HL-60 (cell line): ENCODE measurements at regions not wholly inside any gene's neighbourhood (a gene's known extent, or its start where the extent isn't known, plus 50 kb on each side); places are given as distances from the start of the nearest gene placed in this dataset.

Experiments used
- CTCF ChIP-seq: IDR thresholded peaks from one replicate; pipeline ENCODE4 v1.5.1; 2011; ENCODE audit warnings: low read length, control low read depth, inconsistent platforms; ENCODE audit not compliant: insufficient read depth
- GABPA ChIP-seq: IDR thresholded peaks from 2 replicates; pipeline ENCODE4 v1.6.1; 2012; ENCODE audit warnings: low read depth
- POLR2AphosphoS5 ChIP-seq: IDR thresholded peaks from 2 replicates; pipeline ENCODE4 v1.6.1; 2012; ENCODE audit warnings: low read depth
- REST ChIP-seq: IDR thresholded peaks from 2 replicates; pipeline ENCODE4 v1.6.1; 2012; ENCODE audit warnings: low read depth; ENCODE audit not compliant: insufficient replicate concordance
- SPI1 ChIP-seq: IDR thresholded peaks from 2 replicates; pipeline ENCODE4 v1.6.1; 2012; ENCODE audit warnings: low read depth, mild to moderate bottlenecking, borderline replicate concordance

GRCh38 chr1:36729289-36729688 is 246.6 kb upstream of the CSF3R start:
- no peak for TF ChIP-seq POLR2AphosphoS5
- TF ChIP-seq CTCF, result no peak
- TF ChIP-seq REST, result no peak
- TF ChIP-seq GABPA, result no peak
- TF ChIP-seq SPI1, result no peak
